NCI-H1048 (cell line): ENCODE measurements at regions not wholly inside any gene's neighbourhood (a gene's known extent, or its start where the extent isn't known, plus 50 kb on each side); places are given as distances from the start of the nearest gene placed in this dataset.
"Not testable (repeated sequence)": the region's sequence is repeated elsewhere in the genome, so short reads cannot be mapped to it uniquely, and the experiment has no call there.

Experiments
- DNase-seq: peaks from one replicate; lab custom pipeline; 2025; lab: John Stamatoyannopoulos, UW

DNA sequence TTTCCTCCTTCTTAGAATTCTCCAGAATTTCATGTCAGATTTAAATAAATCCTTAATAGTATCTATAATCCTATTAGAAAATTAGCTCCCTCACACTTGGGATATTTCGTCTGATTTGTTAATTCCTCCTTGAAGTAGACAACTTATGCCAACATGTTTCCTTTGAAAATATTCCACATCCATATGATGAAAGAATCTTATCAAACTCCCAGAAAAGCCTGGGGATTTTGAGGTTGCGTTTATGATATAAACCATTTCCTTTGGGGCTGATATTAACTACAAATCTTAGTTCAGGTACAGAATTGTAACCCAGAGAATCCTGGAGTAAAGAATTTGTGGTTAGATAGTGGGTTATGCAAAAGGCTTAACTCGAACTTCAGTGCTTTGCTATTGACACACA is 2373.8 kb upstream of the ACO1 start:
- DNase-seq, result no peak

GRCh38 chr9:30012622-30013021 is 2371.8 kb upstream of the ACO1 start:
- no peak for DNase-seq

DNA sequence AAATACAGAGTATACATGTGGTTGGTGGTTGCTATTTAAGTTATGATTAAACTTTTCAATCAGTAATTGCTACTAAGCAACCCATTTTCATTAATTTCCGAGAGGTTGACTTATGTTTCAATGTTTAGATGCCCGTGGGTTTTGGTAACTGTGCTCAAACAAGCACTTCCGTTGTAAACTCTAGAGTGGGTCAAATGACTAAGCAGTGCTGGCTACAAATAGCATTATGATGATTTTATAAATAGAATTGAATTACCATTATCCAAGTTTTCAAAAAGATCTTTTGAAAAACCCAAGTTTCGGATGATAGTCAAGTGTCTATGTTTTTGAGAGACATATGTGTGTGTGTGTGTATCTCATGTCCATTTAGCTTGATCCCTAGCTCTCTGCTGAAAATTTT is 2369.4 kb upstream of the ACO1 start:
- DNase-seq, result no peak

GRCh38 chr9:30020161-30020560 is 2364.3 kb upstream of the ACO1 start:
- no peak for DNase-seq

- no peak for DNase-seq
Measured at GRCh38 chr9:30035761-30036160, 2348.7 kb upstream of the ACO1 start.

GRCh38 chr9:30036558-30036957 is 2347.9 kb upstream of the ACO1 start:
- no peak for DNase-seq

DNA sequence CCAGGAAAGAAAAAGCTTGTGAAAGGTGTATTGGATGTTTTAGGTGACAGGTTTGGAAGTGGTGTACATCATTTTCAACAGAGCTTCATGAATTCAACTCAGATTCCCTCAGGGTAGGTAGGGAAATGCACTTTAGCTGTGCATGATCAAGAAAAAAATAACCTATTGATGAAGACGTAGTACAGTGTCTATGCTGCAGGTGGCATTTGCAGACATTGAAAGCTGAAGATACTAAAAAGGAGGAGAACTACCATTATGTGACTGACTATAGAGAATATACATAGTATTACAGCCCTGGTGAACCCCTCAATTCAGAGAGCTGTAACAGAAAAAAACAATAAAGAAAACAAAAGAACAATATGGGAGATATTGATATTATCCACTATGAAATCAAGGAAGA is 2344.7 kb upstream of the ACO1 start:
- no peak for DNase-seq

DNA sequence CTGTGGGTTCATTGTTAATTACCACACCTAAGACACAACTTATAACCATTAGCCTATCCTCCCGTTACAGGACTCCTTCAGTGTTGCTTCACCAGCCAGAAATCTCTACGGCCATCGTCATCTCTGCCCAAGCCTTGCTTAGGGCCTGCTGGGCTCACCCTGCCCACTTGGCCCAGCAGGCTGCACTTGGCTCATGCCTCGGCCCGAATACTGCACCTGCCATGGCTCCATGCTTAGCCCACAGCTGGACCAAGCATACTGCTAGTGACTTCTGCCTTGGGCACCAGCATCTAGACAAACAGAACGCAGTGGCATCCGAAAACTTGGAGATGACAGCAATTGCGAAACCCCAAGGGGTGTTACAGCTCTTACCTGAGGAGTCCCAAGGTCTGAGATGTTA is 2336.0 kb upstream of the ACO1 start:
- DNase-seq, result no peak

DNA sequence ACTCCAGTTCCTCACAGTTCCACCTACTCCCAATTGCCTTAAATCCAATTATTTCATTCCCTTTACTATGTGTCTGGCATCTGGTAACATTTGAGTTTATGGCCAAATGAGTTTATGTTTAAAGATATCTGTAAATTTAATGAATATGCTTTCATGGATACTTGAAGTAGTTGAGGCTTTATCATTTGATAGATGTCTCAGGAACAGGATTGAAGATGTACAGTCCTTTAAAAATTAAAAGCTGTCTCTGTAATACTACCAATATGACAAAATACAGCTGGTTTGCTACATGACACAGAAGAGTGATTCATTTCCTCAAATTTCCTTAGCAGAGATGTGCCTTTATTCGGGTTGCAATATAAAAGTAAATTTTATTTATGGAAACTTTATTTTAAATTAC is 2326.0 kb upstream of the ACO1 start:
- DNase-seq, result no peak

- DNase-seq, result no peak
Measured at GRCh38 chr9:30060976-30061375, 2323.5 kb upstream of the ACO1 start.

DNA sequence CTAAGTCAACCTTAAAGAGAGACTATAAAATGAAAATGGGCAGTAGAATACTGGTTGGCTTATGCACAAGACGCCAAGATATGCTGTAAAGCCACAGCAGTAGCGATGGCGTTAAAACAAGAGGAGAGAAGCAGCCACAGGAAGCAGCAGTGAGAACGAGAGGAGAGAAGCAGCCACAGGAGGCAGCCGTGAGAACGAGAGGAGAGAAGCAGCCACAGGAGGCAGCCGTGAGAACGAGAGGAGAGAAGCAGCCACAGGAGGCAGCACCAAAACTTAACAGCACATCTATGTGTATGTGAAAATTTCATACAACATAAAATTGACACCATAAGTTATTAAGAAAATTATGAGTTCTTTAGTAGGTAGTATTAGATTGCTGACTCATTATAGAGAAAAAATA is 2318.6 kb upstream of the ACO1 start:
- no peak for DNase-seq

DNA sequence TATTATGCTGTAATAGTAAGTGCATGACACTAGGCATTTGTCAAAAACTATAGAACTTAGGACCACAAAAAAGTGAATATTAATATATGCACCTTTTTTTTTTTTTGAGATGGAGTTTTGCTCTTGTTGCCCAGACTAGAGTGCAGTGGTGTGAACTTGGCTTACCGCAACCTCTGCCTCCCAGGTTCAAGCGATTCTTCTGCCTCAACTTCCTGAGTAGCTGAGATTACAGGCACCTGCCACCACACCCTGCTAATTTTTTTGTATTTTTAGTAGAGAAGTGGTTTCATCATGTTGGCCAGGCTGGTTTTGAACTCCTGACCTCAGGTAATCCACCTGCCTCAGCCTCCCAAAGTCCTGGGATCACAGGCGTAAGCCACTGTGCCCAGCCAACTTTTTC is 2315.2 kb upstream of the ACO1 start:
- not testable (repeated sequence) for DNase-seq

DNA sequence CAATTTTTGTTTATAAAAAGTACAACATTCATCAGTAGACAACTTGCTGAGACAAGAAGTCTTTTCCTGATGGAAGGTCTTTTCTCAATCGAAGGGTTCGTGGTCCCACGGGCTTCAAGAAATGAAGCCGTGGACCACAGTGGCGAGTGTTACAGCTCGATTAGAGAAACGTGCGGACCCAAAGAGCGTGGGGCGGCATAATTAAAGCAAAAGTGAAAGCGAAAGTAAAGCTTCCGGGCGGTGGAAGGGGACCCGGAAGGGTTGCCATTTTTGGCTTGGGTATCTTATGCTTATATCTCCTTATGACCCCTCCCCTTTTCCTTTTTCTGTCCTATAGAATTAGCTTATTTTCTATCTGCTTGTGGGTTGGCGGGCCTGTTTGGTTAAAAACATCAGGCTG is 2309.4 kb upstream of the ACO1 start:
- no peak for DNase-seq

DNA sequence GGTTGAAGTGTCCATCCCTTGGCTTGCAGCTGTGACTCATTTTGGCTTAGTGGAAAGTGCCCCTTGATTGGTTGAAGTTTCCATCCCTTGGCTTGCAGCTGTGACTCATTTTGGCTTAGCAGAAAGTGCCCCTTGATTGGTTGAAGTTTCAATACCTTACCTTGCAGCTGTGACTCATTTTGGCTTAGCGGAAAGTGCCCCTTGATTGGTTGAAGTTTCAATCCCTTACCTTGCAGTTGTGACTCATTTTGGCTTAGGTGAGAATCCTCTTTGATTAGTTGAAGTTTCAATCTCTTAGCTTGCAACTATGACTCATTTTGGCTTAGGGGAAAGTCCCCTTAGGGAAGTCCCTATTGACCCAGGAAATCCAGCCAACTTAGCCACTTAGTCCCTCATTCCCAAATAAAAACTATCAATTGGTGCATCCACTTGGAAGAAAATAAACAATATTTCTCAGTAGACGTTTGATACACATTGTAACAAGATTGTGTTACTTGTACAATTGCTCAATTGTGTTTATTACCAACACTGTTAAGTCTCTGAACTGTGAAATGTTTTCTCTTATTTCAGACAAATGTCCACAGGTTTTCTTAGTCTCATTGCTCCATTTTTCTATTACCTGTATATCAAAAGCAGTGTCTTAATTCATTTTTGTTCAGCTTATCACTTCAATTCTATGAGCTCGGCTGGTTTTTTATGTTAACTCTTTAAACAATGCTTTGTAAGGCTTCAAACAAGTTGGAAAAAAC is 2308.8 kb upstream of the ACO1 start:
- DNase-seq, result no peak

GRCh38 chr9:30078195-30078594 is 2306.2 kb upstream of the ACO1 start:
- no peak for DNase-seq

- no peak for DNase-seq
Measured at GRCh38 chr9:30089428-30089827, 2295.0 kb upstream of the ACO1 start.

DNA sequence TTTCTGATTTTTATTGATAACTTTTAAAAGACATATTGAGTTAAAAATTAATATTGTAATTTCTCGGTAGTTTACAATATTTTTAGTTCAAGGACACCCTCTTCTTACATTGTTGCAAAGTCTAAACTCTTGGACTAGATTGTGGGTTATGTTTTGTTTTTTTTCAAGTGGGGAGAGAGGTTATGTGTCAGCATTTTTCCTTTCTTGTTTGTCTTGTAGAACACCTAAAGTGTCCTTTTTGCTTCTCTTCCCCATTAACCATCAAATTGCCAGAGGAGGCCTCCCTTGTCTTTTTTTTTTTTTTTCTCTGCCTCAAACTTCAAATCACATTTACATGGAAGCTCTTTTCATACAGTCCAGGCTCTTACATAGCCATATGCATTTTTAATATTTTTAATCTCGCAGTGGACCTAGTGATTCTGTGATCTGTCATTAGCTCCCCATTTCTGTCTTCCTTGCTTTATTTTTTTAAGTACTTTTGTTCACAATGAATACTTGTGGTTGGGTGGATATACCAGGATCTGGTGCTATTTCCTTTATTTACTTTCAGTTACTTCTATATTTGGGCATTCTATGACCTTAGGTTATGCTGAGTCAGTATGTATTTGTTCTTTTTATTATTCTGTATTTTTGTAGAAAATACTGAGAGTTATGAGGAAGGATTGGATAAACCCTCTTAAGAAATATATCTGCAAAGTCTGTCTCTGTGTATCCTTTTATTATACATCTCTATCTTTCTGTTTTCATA is 2280.6 kb upstream of the ACO1 start:
- no peak for DNase-seq

GRCh38 chr9:30107134-30107533 is 2277.3 kb upstream of the ACO1 start:
- not testable (repeated sequence) for DNase-seq

DNA sequence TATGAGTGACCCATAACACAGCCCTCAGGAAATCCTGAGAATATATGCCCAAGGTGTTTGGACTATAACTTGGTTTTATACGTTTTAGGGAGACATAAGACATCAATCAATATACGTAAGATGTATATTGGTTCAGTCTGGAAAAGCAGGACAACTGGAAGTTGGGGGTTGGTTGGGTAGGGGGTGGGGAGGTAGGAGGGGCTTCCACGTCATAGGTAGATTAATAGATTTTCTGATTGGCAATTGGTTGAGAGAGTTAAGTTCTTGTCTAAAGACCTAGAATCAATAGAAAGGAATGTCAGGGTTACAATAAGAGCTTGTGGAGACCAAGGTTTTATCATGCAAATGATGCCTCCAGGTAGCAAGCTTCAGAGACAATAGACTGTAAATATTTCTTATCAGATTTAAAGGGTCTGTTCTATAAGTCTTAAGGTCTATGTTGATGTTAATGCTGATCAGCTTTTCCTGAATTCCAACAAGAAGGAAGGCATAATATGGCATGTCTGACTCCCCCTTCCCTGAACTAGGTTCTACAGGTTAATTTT is 2267.7 kb upstream of the ACO1 start:
- DNase-seq, result no peak

DNA sequence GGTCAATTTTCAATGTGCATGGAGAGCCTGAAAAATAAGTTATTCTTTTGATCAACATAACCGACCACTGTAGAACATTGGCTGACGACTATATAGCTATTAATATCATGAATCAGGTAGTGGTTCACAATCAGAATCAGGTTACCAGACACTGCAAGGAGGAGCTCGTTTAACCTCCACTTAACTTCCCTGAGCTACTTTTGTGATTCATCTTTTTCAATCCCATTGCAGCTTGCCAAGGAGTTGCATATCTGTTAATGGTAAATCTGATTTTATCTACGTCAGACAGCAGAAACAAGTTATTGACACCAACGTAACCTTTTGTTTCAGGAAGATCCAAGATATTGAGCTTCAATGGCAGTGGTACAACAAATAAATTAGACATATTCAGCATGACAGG is 2263.8 kb upstream of the ACO1 start:
- no peak for DNase-seq

DNA sequence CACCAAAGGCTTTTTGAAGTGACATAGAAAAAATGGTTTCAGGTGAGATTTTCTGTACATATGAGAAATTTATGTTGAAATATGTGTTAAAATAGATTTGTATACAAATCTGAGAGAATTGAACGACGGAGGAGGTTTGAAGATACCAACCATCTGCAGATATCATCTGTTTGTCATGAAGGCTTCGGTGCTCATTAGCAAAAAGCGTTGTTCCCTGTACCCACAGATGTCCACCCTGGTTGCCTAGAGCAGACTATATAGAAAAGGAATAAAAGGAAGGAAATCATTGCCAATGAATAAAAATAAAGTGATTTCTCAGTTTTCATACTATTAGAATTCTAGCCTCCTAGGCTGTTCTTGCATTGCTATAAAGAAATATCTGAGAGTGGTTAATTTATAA is 2262.8 kb upstream of the ACO1 start:
- no peak for DNase-seq

GRCh38 chr9:30125881-30126280 is 2258.6 kb upstream of the ACO1 start:
- no peak for DNase-seq

DNA sequence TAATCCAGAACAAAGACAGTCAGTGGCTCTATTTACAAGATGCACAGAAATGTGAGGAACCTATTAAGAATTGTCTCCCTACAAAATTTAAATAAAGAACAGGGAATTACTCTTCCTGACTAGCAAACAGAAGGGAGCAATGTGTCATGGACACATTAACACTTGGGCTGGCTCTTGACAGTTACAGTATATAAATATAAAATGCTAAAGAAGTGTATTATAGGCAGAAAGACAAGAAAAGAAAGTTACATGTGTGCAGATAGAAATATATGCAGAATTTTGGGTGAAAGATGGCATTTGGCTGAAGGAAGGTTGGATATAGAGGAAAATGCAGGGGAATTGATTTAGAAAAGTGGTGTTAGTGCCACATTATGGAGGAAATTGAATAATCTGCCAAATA is 2257.1 kb upstream of the ACO1 start:
- no peak for DNase-seq

DNA sequence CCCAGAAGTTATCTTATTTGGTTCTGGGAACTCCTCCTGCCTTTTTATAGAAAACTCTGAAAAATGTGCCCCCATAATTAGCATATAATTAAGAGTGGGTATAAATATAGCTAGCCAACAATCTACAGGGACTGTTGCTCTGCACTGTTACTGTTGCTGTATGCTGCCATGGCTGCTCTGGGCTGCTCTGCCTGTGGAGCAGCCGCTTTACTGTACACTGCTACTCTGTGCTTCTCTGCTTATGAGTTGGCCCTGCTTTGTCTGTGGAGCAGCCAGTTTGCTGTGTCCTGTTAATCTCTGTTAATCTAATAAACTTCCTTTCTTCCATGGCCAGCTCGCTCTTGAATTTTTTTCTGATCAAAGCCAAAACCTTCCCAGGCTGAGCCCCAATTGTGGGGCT is 2244.0 kb upstream of the ACO1 start:
- no peak for DNase-seq
